Superior temporal gyrus (tissue), 1 donor: ENCODE measurements at regions not wholly inside any gene's neighbourhood (a gene's known extent, or its start where the extent isn't known, plus 50 kb on each side); places are given as distances from the start of the nearest gene placed in this dataset.
"Not testable (repeated sequence)": the region's sequence is repeated elsewhere in the genome, so short reads cannot be mapped to it uniquely, and the experiment has no call there.

ENCODE experiments used
- DNase-seq: peaks from one replicate; pipeline ENCODE4 v3.0.0-alpha.2; 2016; ENCODE audit errors: extremely low spot score

DNA sequence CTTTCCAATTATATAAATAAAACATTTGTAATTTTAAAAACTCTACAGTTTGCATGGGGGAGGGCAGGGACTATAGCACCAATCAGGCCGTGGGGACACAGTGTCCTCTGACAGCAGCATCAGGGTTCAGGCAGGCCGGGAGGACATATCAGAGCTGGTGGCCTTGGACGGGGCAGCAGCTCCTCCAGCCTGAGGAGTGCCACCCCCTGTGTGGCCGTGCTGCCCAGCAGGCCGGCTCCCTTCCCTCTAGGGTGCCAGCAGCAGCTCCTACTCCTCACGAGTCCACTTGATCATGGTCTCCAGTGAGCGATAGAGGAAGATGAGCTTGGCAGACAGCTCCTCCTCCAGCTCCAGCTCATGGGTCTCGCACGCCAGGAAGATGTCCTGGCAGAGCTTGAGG is 144.0 kb upstream of the PHACTR3 start:
- no peak for DNase-seq

DNA sequence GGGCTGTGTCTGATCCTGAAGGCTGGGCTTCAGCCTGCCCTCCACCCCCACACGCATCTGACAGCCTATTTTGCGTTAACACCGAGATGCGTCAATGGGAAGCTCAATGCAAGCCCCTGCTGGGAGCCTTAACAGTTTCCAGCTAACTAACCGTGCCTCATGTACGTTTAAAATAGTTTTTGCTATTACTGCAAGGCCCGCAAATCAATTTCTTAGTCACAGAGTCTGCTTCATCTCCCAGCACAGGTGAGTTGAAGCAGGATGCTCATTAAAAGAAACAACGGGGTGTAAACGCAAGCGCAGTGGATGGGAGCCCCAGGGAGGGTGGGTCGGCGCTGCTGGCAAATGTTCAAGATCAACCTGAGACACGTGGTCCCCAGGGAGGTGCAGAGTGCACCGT is 142.8 kb upstream of the PHACTR3 start:
- no peak for DNase-seq

DNA sequence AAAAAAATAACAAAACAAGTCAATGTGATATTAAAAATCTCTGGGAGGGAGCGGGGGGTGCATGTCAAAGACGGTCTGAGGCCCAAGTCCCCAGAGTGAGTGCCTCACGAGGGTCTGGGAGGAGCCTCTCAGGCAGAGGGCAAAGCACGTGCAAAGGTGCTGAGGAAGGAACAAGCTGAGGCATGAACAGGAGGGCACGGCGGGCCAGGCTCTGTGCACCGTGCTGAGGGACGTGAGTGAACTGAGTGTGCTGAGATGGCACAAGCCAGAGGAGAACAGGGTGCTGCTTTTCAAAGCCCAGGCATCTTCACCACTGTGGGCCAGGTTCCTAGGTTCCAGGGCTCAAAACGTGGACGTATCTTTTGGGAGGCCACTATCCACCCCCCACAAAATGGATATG is 142.1 kb upstream of the PHACTR3 start:
- no peak for DNase-seq

DNA sequence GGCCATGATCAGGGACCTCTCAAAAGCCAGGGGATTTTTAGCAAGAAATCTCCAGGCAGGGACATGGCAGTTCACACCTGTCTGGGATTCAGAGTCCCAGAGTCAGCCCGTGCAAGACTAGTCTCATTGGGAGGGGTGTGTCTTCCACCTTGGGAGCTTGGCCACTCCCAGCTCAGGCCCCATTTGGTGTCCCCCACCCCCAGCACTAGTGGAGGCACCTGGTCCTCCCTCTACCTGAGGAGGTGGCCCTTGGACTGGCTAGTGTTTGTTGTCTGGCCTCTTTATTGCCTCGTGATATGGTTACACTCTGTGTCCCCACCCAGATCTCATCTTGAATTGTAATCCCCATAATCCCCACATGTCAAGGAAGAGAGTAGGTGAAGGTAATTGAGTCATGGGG is 140.8 kb upstream of the PHACTR3 start:
- DNase-seq: no peak

DNA sequence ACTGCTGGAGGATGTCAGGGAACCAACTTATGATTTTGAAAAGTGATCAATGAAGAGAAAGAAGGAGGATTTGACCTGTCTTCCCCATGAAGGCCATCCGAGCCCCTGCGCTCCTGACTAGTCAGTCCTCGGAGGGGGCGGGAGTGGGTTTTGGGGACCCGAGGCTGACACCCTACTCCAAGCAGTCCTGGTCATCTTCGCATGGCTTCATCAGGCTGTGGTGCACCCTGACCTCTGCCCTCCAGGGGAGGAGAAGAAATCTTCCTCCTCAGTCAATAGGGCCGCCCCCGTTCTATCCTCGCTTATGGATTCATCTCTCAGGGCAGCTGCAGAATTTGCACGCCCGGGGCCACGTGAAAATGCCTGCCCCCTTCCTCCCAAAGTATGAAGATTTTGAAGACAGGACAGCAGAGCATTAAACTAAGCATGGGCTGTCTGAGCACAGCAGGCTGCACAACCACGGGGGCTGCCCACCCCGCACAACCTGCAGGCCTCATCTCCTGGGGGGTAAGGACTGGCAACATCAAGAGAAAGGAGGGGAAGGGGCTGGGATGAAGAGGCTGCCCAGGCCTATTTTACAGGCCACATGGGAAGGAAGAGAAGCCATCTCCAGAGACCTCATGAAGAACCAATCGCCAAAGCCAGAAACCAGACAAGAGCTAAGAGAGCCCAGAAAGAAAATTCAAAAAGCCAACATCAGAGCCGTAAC is 138.1 kb upstream of the PHACTR3 start:
- DNase-seq: no peak

DNA sequence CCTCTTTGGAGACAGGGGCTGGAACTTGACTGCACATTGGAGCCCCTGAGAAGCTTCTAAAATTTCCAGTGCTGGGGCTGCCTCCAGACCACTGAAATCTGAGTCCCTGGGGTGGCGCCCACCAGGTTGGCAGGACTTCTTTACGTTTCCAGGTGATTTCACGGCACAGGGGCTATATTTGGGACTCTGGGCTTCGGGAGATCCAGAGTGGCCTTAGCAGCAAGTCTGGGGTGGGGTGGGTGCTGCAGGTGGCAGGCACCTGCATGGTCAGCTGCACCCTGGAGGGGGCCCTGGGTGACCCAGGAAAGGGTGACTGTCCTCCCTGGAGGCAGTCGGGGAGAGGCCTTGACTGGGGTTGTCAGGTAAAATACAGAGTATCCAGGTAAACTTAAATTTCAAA is 135.5 kb upstream of the PHACTR3 start:
- DNase-seq: no peak

DNA sequence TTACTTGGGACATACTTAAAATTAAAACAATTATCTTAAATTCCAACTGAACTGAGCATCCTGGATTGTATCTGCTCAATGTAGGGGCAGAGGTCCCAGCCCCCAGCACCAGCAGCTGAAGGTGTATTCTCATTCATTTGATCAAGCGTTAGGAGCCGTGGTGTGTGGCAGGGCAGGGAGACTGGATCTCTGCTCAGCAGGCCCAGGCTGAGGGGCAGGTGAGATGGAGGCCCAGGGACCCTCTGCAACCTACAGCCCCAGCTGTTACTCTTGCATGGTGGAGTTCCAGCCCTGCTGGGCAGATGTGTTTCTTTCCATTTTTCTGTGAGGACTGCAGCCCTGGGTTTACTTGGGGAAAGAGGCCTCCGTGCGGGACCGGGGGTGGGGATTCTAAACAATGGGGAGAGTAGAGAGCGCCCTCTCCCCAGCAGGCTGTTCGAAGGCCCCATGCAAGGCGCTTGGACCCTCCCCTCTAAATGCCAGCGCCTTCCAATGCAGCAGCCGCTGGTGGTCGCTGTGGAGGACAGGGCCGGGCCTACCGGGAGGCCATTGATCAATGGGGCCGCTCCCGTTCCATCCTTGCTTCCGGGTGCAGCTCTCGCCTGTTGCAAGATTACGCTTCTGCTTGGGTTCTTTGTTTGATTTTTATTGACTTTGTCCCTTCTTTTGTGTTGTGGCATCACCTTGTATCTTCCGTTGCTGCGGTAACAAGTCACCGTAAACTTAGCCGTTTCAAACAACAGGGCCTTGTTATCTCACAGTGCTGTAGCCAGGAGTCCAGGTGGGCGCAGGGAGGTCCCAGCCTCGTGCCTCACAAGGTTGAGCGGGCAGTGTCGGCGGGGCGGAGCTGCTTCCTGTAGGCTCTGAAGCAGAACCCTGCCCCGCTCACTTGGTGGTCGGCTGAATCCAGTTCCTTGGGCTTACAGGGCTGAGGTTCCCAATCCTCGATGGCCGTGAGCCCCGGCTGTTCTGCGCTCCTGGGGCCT is 134.8 kb upstream of the PHACTR3 start:
- no peak for DNase-seq

DNA sequence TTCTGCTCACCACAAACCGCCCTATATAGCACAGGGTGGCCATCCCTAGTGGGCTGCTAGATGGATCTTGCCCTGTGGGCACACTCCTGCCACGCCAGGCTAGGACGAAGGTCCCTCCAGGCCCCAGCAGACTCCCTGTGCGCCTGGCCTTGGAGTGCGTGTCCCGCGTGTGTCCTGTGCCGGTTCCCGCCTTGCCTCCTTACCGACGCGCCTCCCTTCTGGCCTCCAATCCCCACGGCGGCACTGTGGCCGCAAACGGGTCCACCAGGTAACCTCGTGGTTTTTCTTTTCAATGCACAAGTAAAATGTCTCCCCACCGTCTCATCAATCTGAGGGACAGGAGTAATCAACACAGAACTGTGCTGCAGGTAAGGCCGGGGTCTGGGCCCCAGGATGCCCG is 133.8 kb upstream of the PHACTR3 start:
- no peak for DNase-seq

DNA sequence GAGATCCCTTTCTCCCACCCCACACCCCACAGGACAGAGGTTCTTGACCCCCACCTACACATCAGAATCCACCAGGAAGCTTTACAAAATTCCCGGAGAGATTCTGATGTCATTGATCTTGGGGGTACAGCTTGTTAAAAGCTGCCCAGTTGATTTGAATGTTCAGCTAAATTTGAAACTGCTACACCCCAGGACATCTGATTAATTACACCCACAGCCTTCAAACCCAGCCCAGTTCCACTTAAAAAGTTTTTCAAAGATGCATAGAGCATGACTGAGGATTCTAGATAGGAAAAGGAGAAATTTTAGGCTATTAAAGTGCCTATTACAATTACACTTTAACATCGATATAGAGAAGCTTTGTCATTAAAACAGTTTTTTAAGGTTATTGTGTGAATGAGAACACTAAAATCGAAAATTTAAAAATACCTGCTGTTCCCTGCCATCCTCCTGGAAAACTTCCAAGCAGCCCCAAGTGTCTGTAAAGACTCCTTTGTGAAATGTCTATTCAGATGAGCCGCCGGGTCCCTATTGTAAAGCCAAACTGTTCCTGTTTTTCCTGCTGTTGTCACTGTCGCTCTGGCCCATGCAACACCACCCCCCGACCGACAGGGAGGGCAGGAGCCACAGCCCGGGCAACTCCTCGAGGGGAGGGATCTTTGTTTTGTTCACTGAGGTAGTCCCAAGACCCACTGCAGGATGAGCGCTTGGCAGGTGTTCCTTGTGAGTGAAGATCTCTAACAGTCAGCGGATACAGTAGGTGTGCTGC is 132.5 kb upstream of the PHACTR3 start:
- DNase-seq: no peak

DNA sequence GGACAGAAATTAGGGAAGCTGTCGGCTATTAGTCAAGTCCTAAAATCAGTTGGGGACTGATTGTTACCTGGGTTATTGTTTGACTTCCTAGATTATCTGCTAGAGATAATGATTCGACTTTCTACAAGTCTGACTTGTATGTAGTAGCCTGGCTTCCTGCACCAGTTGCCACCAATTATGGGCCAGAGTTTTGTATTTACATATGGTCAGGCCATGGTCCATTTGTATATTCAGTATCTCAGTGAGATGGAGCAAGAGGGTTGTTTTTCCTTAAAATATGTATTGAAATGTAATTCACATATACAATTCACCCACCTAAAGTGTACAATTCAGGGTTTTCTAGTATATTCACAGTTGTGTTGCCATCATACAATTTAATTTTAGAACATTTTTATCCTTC is 130.6 kb upstream of the PHACTR3 start:
- no peak for DNase-seq

DNA sequence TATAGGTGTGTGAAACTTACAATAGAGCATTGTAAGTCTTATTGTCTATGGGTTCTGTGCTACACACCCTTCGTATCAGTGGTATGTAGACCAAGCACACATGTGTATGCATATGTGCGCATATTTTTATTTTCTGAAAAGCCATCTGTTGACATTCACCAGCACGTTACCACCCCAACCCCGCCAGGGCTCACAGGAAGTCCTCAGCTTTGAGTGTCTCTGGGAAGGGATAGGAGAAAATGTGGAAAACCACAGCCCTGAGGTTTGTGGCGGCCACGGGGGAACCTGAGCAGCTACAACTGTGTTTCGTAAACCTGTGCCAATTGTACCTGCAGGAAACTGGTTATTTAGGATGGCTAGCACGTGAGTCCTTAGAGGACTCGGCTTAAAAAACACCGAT is 123.3 kb upstream of the PHACTR3 start:
- no peak for DNase-seq

DNA sequence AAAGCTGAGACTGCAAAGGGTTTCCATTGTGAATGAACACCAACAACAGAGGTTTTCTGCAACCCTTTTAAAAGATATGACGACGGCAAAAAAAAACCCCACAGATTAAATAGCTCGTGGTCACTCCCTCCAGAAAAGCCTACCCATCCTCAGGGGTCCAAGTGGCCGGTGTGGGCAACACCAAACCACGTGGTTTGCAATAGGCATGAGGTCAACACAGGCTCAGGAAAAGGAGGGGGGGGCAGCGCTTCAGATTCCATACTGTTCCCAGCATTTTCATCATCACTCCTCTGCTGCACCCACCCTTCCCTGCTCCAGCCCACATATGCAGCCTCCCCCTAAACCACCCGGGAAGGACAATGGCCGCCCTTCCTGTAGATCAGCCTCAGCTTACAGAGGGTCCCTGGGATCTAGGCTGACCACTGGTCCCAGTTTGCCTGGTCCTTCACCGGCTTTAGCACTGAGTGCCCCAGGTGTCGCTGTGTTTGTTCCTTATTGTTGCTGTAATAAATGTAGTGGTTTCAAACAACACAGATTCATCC is 122.8 kb upstream of the PHACTR3 start:
- DNase-seq: no peak

DNA sequence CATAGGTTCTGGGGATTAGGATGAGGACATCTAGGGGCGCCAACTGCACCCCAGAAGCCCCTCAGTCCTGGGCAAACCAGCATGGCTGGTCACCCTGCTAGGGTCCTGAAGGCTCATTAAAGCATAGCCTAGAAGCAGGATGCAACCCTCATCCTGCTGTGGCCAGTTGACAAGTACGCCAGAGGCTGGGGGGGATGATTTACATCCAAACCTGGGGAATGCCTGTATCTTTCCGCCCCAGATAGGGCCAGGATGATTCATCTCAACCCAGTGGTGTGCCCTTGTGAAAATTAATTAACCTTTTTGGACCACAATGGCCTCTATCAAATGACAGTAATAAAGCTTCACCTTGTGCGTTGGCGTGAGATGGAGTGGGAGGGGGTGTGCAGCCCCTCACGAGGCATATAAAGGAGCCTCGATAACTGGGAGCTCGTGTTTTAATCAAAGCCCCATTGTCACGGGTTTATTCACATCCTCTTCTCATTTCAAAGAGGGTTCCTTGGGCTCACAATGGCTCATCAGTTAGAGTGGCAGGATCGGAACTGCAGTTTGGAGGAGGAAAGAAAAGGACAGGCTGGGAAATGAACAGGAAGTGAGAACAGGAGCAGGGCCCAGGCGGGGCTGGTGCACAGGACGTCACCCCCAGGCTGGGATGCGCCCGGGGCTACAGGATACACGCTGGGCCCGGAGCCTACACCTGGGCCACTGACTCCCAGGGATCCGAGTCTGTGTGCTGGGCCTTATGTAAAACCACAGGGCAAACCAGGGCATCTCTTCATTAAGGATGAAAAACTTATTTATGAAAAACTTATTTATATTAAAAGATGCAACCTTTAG is 121.8 kb upstream of the PHACTR3 start:
- DNase-seq: no peak

DNA sequence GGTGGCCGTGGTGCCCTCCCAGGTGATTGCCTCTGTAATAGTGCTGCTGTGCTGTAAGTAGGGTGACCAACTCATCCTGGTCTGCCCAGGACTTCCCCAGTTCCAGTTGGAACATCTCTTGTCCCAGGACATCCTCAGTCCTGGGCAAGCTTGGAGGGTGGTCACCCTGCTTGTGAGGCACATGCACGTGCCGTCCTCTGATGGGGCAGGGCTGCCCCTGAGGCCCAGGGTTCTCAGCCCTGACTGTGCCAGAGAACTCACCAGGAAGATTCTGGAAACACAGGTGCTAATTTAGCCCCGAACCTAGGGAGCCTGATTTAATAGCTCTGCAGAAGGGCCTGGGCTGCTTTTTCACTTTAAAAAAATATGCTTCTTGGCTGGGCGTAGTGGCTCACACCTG is 120.9 kb upstream of the PHACTR3 start:
- DNase-seq: no peak

DNA sequence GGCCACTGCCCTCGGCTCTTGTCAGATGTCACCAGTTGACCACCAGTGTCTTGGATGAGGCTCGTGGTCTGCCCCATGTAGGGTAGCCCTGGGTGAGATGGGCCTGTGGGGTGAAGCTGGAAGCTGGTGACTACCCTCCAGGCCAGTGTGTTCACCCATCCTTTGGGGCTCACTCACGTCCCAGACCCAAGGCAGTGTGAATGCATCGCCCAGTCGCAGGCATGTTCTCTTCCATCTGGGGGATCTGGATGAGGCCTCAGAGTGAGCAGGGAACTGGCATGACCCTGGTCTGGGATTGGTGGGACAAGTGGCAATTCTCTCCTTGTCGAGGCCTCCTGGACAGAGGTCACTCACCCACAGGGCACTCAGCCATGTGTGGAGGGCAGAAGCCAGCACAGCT is 120.1 kb upstream of the PHACTR3 start:
- DNase-seq: no peak

DNA sequence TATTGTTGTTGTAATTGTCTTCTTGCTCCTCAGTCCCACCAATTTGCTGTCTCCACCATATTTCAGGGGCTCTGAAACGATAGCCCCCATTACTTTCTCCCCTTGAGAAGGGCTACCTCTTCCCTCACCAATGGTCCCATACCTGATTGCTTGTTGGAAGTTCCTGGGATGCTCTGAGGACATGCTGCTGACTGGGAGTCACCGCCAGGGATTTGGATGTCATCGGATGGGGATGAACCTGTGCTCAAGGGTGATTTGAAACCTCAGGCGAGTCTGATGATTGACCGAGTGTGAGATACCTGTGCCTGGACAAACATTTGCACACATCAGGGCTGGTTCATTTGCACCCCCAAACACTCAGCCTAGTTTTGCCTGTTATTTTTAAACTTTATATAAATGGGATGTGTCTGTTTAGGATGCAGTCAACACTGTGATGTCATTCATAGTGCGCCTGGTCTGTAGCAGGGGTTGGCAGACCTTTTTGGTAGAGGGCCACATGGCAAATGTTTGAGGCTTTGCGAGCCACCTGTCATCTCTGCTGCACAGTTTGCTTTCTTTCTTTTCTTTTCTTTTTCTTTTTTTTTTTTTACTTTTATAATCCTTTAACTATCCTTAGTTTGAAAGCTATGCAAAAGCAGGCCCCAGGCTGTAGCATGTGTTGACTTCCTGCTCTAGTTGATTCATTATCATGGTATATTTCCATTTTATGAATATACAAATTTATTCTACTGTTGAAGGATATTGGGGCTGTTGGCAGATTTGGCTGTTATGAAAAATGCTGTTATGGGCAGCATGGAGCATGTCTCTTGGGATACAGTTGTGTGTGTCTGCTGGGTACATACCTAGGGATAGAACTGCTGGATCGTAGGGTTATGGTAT is 118.5 kb upstream of the PHACTR3 start:
- no peak for DNase-seq

DNA sequence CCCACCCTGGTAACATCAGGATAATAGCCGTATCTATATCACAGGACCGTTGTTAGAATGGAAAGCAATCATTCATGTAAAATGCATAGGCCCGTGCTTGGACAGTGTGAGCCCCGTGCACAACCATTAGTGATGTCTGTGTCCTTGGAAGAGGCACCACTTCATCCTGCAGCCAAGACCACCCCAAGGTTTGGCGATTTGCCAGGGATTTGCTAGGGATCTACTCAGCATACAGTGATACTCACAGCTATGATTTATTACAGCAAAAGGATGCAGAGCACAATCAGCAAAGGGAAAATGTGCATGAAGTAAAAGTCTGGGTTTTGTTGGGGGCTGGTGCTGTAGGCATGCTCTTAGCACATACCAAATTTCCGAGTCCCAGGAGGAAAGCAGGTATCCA is 115.9 kb upstream of the PHACTR3 start:
- DNase-seq: not testable (repeated sequence)

DNA sequence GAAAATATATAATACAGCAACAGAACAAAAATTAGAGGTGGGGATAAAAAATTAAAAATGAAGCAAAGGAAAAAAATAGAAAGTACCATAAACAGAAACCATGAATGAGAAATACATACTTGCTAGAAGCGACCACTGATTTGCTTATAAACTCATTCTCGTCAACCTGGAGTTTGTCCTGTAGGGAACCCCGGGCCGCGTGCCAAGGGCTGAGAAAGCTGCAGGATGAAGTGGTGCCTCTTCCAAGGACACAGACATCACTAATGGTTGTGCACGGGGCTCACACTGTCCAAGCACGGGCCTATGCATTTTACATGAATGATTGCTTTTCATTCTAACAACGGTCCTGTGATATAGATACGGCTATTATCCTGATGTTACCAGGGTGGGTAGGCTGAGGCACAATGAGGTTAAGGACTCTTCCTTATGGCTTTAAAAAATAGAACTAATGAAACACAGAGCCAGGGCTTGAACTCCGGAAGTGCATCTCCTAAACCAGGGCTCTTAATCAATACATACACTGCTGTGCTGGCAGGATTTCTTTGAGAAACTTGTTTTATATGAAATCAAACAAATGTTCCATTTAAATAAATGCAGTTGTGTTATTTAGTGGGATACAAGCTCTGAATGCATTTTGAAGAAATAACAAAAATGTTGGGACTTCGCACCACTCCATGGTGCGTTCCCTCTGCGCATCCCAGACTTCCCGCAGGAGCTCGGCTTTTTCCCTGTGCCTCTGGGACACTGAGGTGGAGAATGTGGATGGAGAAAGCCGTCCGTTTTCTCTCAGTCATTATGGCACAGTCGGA is 113.9 kb upstream of the PHACTR3 start:
- DNase-seq: not testable (repeated sequence)

DNA sequence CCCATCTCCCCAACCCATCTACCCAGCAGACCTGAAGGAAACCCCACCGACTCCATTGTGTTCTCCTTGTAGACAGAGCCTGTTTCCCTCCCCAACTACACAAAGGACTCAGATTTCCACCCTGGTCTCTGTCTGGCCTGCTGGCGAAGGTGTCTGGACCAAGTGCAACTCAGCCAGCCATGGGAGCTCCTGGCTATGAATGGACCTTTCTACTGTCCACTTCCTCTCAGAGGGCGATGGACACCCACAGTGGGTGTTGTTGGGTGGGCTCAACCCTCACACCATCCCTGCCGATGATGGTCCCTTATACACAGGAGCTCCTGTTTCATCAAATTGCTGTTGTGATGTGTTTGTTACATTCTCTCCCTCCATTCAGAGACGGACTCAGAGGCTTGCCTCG is 112.5 kb upstream of the PHACTR3 start:
- DNase-seq: no peak
